ENCODE measurements at regions not wholly inside any gene's neighbourhood (a gene's known extent, or its start where the extent isn't known, plus 50 kb on each side); places are given as distances from the start of the nearest gene placed in this dataset. TPM values are rescaled to one million over a fixed set of nuclear protein-coding genes. Genes with fewer than 3 reads are reported as not detected.

DNA sequence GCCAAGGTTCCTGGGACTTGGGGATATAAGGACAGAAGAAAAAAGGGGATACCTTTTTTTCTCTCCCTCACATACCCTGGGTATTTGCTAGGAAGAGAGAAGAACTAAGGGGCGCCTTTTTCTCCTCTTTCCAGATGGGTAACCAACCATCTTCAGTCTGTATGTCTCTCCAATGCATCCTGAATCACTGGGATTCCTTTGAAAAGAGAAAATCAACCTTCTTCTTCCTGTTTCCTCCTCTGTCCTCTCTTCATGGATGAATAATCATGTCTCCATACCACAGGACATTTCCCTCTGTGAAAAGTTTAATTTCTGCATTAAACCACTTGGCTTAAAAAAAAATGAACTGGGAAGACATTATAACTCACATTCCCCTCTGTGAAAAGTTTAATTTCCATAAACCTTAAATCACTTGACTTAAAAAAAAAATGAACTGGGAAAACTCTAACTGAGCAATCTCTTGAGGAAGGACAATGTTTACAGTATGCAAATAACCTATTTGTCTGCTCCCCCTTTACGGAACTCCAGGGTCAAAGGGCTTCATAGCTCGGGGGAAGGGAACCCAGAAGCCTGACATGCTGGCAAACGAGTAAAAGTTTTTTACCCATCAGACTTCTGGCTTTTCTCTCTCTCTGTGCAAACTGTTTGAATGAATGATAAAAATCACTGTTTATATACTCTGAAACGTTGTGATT is 56.7 kb upstream of the FAM98A start:
- ATAC-seq (ENCODE audit: low read depth) = no peak
- Mint-ChIP-seq H3K4me1 (no peaks in the 10 kb centered on the region), H3K27me3 (peaks cover 3% of the 10 kb centered on the region), H3K36me3 (no peaks in the 10 kb centered on the region), H3K4me3 (no peak overlapping the region), H3K27ac (no peak overlapping the region), H3K9me3 (peaks cover 3% of the 10 kb centered on the region)
- POLR2A ChIA-PET = no interaction called here
- DNase-seq = no peak

DNA sequence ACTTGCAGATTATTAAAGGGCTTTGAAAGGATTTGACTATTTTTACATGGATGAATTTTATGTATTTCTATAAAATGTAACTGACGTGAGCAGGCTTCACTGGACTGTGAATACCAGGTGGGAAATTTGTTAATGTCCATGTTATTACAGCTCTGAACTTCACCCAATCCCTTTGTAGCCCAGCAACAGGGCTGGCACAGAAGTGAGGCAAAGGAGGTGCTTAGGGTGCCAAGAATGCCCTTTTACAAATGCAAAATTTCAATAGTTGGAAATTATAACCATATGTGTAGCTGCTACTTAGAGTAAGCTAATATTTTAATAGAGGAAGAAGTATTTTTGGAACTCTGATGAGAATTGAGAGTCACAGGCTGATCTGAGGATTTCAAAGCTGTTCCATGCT is 53.7 kb upstream of the FAM98A start:
- Mint-ChIP-seq H3K27ac (no peak overlapping the region), H3K36me3 (no peaks in the 10 kb centered on the region), H3K4me1 (no peaks in the 10 kb centered on the region), H3K4me3 (no peak overlapping the region), H3K9me3 (peaks cover 3% of the 10 kb centered on the region), H3K27me3 (no peaks in the 10 kb centered on the region)
- POLR2A ChIA-PET = no interaction called here
- no peak for ATAC-seq (ENCODE audit: low read depth)
- no peak for DNase-seq

GRCh38 chr2:33650171-33650570 is 51.1 kb upstream of the FAM98A start:
- H3K9me3 Mint-ChIP-seq = peaks cover 3% of the 10 kb centered on the region
- POLR2A ChIA-PET = no interaction called here
- H3K36me3 Mint-ChIP-seq = no peaks in the 10 kb centered on the region
- DNase-seq (no peak), ATAC-seq (ENCODE audit: low read depth) (no peak)
- no peaks in the 10 kb centered on the region for H3K27me3 Mint-ChIP-seq
- no peaks in the 10 kb centered on the region for H3K4me1 Mint-ChIP-seq
- no peak overlapping the region for H3K4me3 Mint-ChIP-seq
- H3K27ac Mint-ChIP-seq = no peak overlapping the region

Small RNAs in the stretch of these regions (microRNA-seq; reads per million reads assigned to microRNA genes)
- not detected for gene MIR548AD

Data from activated naive CD8-positive, alpha-beta T cell treated with anti-CD3 and anti-CD28 coated beads, Interleukin-2, amount 10 ng/mL, durations not matched to agents 7 days and 5 days (primary cell).